GM23338 (cell line): ENCODE measurements at regions not wholly inside any gene's neighbourhood (a gene's known extent, or its start where the extent isn't known, plus 50 kb on each side); places are given as distances from the start of the nearest gene placed in this dataset.

Source experiments
- ATAC-seq: fragments of 200-7000 bp; cut with Tn5 transposase; 3 replicates; pipeline ENCODE4 v1.9.1; 2020
- DNase-seq: peaks from one replicate; pipeline ENCODE4 v3.0.0-alpha.2; 2015; ENCODE audit warnings: low spot score
- H2AFZ ChIP-seq: fragments of 200-600 bp; sonication (generic); 2 replicates; pipeline ENCODE4 v1.8.0; 2016; ENCODE audit warnings: antibody characterized with exemption, mild to moderate bottlenecking, moderate library complexity
- H3F3A ChIP-seq: fragments of 200-600 bp; sonication (generic); replicated peaks from 2 replicates; pipeline ENCODE4 v1.8.0; 2017; ENCODE audit warnings: antibody characterized with exemption, mixed run types, low read depth
- H3K27ac ChIP-seq: fragments of 200-600 bp; sonication (generic); 2 replicates; pipeline ENCODE4 v1.6.1; 2016; ENCODE audit warnings: low read depth
- H3K27me3 ChIP-seq: fragments of 200-600 bp; sonication (generic); 2 replicates; pipeline ENCODE4 v1.8.0; 2016; ENCODE audit warnings: mild to moderate bottlenecking, mixed run types, moderate library complexity; ENCODE audit not compliant: insufficient read depth
- H3K36me3 ChIP-seq: fragments of 200-600 bp; sonication (generic); 2 replicates; pipeline ENCODE4 v1.8.0; 2016; ENCODE audit warnings: mild to moderate bottlenecking; ENCODE audit not compliant: insufficient read depth
- H3K4me1 ChIP-seq: fragments of 200-600 bp; sonication (generic); 2 replicates; pipeline ENCODE4 v1.8.0; 2016; ENCODE audit warnings: mild to moderate bottlenecking, moderate library complexity; ENCODE audit not compliant: insufficient read depth
- H3K4me2 ChIP-seq: fragments of 200-600 bp; sonication (generic); 2 replicates; pipeline ENCODE4 v1.7.1; 2017; ENCODE audit warnings: mixed run types
- H3K4me3 ChIP-seq: fragments of 200-600 bp; sonication (generic); 2 replicates; pipeline ENCODE4 v1.6.1; 2016; ENCODE audit warnings: mixed run types
- H3K79me2 ChIP-seq: fragments of 200-600 bp; sonication (generic); replicated peaks from 2 replicates; pipeline ENCODE4 v1.8.0; 2017; ENCODE audit warnings: mild to moderate bottlenecking; ENCODE audit not compliant: insufficient read depth
- H3K9me2 ChIP-seq: fragments of 200-600 bp; sonication (generic); 2 replicates; pipeline ENCODE4 v1.8.0; 2017; ENCODE audit not compliant: insufficient read depth
- H4K20me1 ChIP-seq: fragments of 200-600 bp; sonication (generic); replicated peaks from 2 replicates; pipeline ENCODE4 v1.8.0; 2017; ENCODE audit warnings: mild to moderate bottlenecking; ENCODE audit not compliant: insufficient read depth
- H3K27ac Mint-ChIP-seq: 2 replicates; pipeline ENCODE4 v1.8.0; 2020; ENCODE audit warnings: inconsistent platforms, mild to moderate bottlenecking, moderate library complexity, mixed read lengths
- H3K27me3 Mint-ChIP-seq: 3 replicates; pipeline ENCODE4 v1.8.0; 2022; ENCODE audit warnings: low read depth, mild to moderate bottlenecking, moderate library complexity, mixed read lengths, inconsistent platforms; ENCODE audit not compliant: insufficient read depth, poor library complexity
- H3K36me3 Mint-ChIP-seq: 3 replicates; pipeline ENCODE4 v1.8.0; 2021; ENCODE audit warnings: low read depth, mild to moderate bottlenecking, inconsistent platforms, moderate library complexity, mixed read lengths
- H3K4me1 Mint-ChIP-seq: 3 replicates; pipeline ENCODE4 v1.8.0; 2020; ENCODE audit warnings: mild to moderate bottlenecking, inconsistent platforms, mixed read lengths
- H3K4me3 Mint-ChIP-seq: 3 replicates; pipeline ENCODE4 v1.8.0; 2021; ENCODE audit warnings: moderate library complexity, mild to moderate bottlenecking, inconsistent platforms, mixed read lengths
- H3K9me3 Mint-ChIP-seq: 3 replicates; pipeline ENCODE4 v1.8.0; 2020; ENCODE audit warnings: moderate library complexity, mild to moderate bottlenecking, inconsistent platforms, mixed read lengths
- CREB1 ChIP-seq: fragments of 250-450 bp; sonication (Bioruptor Pico); IDR thresholded peaks from 2 replicates; pipeline ENCODE4 v1.5.0; 2020; ENCODE audit warnings: low read depth, mild to moderate bottlenecking, moderate library complexity
- CTCF ChIP-seq, 2 experiments: fragments of 200-600 bp in 1 of 2; sonication (generic) in 1 of 2; conservative IDR thresholded peaks; 2 replicates each; pipeline versions ENCODE4 v1.5.1 to v1.6.1; 2016 to 2017; ENCODE audit warnings: antibody characterized with exemption in 2 of 2, low read depth in 2 of 2, mild to moderate bottlenecking in 2 of 2, moderate library complexity in 1 of 2
- ETS1 ChIP-seq: IDR thresholded peaks from 2 replicates; pipeline ENCODE4 v1.6.1; 2016; ENCODE audit warnings: antibody characterized with exemption
- EZH2 ChIP-seq: fragments of 200-600 bp; sonication (generic); IDR thresholded peaks from one replicate; pipeline ENCODE4 v1.8.0; 2017; ENCODE audit warnings: antibody characterized with exemption, mild to moderate bottlenecking, low read depth; ENCODE audit not compliant: unreplicated experiment
- EZH2phosphoT487 ChIP-seq: fragments of 200-600 bp; sonication (generic); IDR thresholded peaks from one replicate; pipeline ENCODE4 v1.8.1; 2018; ENCODE audit warnings: antibody characterized with exemption; ENCODE audit not compliant: unreplicated experiment
- JUNB ChIP-seq: IDR thresholded peaks from one replicate; pipeline ENCODE4 v1.6.1; 2016; ENCODE audit warnings: antibody characterized with exemption; ENCODE audit not compliant: unreplicated experiment
- NANOG ChIP-seq: IDR thresholded peaks from 2 replicates; pipeline ENCODE4 v1.6.1; 2016; ENCODE audit warnings: antibody characterized with exemption, borderline replicate concordance
- POLR2AphosphoS5 ChIP-seq: IDR thresholded peaks from 2 replicates; pipeline ENCODE4 v1.6.1; 2016; ENCODE audit warnings: antibody characterized with exemption, low read depth
- STAT1 ChIP-seq: IDR thresholded peaks from one replicate; pipeline ENCODE4 v1.6.1; 2016; ENCODE audit warnings: antibody characterized with exemption; ENCODE audit not compliant: unreplicated experiment
- ZNF114 ChIP-seq: fragments of 250-450 bp; sonication (Bioruptor Pico); IDR thresholded peaks from 2 replicates; pipeline ENCODE4 v1.5.0; 2020; ENCODE audit warnings: mild to moderate bottlenecking, moderate library complexity
- ZNF331 ChIP-seq: fragments of 250-450 bp; sonication (Bioruptor Pico); IDR thresholded peaks from 2 replicates; pipeline ENCODE4 v1.5.0; 2020; ENCODE audit warnings: low read depth, mild to moderate bottlenecking, moderate library complexity
- TF ChIP-seq, protein P1 (sequence below): fragments of 250-450 bp; sonication (Bioruptor Pico); IDR thresholded peaks from 2 replicates; pipeline ENCODE4 v1.5.0; 2020; ENCODE audit warnings: mild to moderate bottlenecking, moderate library complexity

- Histone ChIP-seq H3K27me3 (no peaks in the 10 kb centered on the region), H3K4me2 (no peak overlapping the region), H3K79me2 (no peaks in the 10 kb centered on the region), H2AFZ (no peak overlapping the region), H3K4me3 (no peak overlapping the region), H3K4me1 (no peaks in the 10 kb centered on the region), H3K36me3 (no peaks in the 10 kb centered on the region), H3K9me2 (peaks cover 6% of the 10 kb centered on the region; the same call in 1 of the 2 replicates), H3F3A (no peaks in the 10 kb centered on the region), H3K27ac (no peak overlapping the region), H4K20me1 (no peaks in the 10 kb centered on the region)
- no peaks in the 10 kb centered on the region for H3K4me1 Mint-ChIP-seq
- H3K9me3 Mint-ChIP-seq, result no peaks in the 10 kb centered on the region
- TF ChIP-seq STAT1, result no peak
- TF ChIP-seq NANOG, result no peak
- TF ChIP-seq ZNF331 (CRISPR knock-in tag), result no peak
- TF ChIP-seq POLR2AphosphoS5, result no peak
- no peak for TF ChIP-seq CREB1 (CRISPR knock-in tag)
- no peak for ATAC-seq
- no peak overlapping the region for H3K27ac Mint-ChIP-seq
- DNase-seq, result no peak
- no peaks in the 10 kb centered on the region for H3K36me3 Mint-ChIP-seq
- no peak overlapping the region for H3K4me3 Mint-ChIP-seq
- H3K27me3 Mint-ChIP-seq, result peaks cover 3% of the 10 kb centered on the region
Observed at GRCh38 chr10:78479467-78479866, 445.8 kb downstream of the RPS24 start.

- H3K27me3 Mint-ChIP-seq, result no peaks in the 10 kb centered on the region
- no peaks in the 10 kb centered on the region for H3K4me1 Mint-ChIP-seq
- H3K9me2 ChIP-seq, result peaks cover 6% of the 10 kb centered on the region; the same call in 1 of the 2 replicates
- no peaks in the 10 kb centered on the region for H3K36me3 Mint-ChIP-seq
- H4K20me1 ChIP-seq, result no peaks in the 10 kb centered on the region
- no peaks in the 10 kb centered on the region for H3K9me3 Mint-ChIP-seq
- no peaks in the 10 kb centered on the region for H3F3A ChIP-seq
- H3K79me2 ChIP-seq, result no peaks in the 10 kb centered on the region
- H3K27me3 ChIP-seq, result no peaks in the 10 kb centered on the region
- no peak overlapping the region for H3K27ac Mint-ChIP-seq
- H3K4me1 ChIP-seq, result no peaks in the 10 kb centered on the region
- no peak overlapping the region for H3K4me3 ChIP-seq
- no peak overlapping the region for H3K27ac ChIP-seq
- no peak overlapping the region for H2AFZ ChIP-seq
- no peak for ATAC-seq
- H3K4me2 ChIP-seq, result no peak overlapping the region
- no peaks in the 10 kb centered on the region for H3K36me3 ChIP-seq
- no peak for DNase-seq
- no peak overlapping the region for H3K4me3 Mint-ChIP-seq
- TF ChIP-seq ETS1 (no peak), POLR2AphosphoS5 (no peak), EZH2 (no peak), NANOG (no peak), CREB1 (CRISPR knock-in tag) (no peak), JUNB (no peak), EZH2phosphoT487 (no peak), ZNF114 (CRISPR knock-in tag) (no peak), CTCF (conservative IDR thresholded peaks at IDR 0.05; ENCODE audit: low read depth in 2 of 2) (no peak), STAT1 (no peak), ZNF331 (CRISPR knock-in tag) (no peak)
- TF ChIP-seq, protein P1, sequence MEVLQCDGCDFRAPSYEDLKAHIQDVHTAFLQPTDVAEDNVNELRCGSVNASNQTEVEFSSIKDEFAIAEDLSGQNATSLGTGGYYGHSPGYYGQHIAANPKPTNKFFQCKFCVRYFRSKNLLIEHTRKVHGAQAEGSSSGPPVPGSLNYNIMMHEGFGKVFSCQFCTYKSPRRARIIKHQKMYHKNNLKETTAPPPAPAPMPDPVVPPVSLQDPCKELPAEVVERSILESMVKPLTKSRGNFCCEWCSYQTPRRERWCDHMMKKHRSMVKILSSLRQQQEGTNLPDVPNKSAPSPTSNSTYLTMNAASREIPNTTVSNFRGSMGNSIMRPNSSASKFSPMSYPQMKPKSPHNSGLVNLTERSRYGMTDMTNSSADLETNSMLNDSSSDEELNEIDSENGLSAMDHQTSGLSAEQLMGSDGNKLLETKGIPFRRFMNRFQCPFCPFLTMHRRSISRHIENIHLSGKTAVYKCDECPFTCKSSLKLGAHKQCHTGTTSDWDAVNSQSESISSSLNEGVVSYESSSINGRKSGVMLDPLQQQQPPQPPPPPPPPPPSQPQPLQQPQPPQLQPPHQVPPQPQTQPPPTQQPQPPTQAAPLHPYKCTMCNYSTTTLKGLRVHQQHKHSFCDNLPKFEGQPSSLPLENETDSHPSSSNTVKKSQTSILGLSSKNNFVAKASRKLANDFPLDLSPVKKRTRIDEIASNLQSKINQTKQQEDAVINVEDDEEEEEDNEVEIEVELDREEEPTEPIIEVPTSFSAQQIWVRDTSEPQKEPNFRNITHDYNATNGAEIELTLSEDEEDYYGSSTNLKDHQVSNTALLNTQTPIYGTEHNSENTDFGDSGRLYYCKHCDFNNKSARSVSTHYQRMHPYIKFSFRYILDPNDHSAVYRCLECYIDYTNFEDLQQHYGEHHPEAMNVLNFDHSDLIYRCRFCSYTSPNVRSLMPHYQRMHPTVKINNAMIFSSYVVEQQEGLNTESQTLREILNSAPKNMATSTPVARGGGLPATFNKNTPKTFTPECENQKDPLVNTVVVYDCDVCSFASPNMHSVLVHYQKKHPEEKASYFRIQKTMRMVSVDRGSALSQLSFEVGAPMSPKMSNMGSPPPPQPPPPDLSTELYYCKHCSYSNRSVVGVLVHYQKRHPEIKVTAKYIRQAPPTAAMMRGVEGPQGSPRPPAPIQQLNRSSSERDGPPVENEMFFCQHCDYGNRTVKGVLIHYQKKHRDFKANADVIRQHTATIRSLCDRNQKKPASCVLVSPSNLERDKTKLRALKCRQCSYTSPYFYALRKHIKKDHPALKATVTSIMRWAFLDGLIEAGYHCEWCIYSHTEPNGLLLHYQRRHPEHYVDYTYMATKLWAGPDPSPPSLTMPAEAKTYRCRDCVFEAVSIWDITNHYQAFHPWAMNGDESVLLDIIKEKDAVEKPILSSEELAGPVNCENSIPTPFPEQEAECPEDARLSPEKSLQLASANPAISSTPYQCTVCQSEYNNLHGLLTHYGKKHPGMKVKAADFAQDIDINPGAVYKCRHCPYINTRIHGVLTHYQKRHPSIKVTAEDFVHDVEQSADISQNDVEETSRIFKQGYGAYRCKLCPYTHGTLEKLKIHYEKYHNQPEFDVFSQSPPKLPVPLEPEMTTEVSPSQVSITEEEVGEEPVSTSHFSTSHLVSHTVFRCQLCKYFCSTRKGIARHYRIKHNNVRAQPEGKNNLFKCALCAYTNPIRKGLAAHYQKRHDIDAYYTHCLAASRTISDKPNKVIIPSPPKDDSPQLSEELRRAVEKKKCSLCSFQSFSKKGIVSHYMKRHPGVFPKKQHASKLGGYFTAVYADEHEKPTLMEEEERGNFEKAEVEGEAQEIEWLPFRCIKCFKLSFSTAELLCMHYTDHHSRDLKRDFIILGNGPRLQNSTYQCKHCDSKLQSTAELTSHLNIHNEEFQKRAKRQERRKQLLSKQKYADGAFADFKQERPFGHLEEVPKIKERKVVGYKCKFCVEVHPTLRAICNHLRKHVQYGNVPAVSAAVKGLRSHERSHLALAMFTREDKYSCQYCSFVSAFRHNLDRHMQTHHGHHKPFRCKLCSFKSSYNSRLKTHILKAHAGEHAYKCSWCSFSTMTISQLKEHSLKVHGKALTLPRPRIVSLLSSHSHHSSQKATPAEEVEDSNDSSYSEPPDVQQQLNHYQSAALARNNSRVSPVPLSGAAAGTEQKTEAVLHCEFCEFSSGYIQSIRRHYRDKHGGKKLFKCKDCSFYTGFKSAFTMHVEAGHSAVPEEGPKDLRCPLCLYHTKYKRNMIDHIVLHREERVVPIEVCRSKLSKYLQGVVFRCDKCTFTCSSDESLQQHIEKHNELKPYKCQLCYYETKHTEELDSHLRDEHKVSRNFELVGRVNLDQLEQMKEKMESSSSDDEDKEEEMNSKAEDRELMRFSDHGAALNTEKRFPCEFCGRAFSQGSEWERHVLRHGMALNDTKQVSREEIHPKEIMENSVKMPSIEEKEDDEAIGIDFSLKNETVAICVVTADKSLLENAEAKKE (CRISPR knock-in tag), result no peak
Observed at GRCh38 chr10:78481842-78482241, 448.2 kb downstream of the RPS24 start.
